Epithelial cell of esophagus (primary cell): ENCODE measurements at regions not wholly inside any gene's neighbourhood (a gene's known extent, or its start where the extent isn't known, plus 50 kb on each side); places are given as distances from the start of the nearest gene placed in this dataset.

ENCODE experiments used
- DNase-seq: peaks from one replicate; pipeline ENCODE4 v3.0.0; 2010; ENCODE audit warnings: low read depth
- H3K4me3 ChIP-seq: 2 replicates; pipeline ENCODE4 v1.5.1; 2011; ENCODE audit warnings: mild to moderate bottlenecking, low read length, control low read depth
- CTCF ChIP-seq: IDR thresholded peaks from 2 replicates; pipeline ENCODE4 v1.5.1; 2011; ENCODE audit warnings: low read depth, mild to moderate bottlenecking, low read length, control low read depth, inconsistent platforms; ENCODE audit not compliant: insufficient read depth; ENCODE audit errors: missing control alignments

GRCh38 chr5:61821561-61821960 lies 484.4 kb upstream of the KIF2A start:
- no peak for DNase-seq
- TF ChIP-seq CTCF = no peak

DNA sequence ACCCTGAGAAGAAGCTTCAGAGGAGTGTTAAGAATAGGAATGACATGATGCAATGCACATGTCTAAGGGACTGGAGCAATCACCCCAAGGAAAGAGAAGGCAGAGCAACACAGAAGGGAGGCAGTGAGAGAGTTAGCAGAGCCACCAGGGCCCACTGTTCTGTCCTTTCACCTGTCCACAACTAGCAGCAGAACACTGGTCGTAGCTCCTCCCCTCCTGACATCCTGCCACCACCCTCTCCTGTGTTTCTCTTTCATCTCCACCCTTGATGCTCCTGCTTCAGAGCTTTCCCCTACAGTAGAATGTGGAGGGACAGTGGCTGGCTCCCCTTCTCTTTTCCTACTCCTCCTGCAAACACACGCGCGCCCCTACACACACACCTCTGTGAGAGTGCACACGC lies 483.4 kb upstream of the KIF2A start:
- DNase-seq = no peak
- TF ChIP-seq CTCF = no peak
- no peak overlapping the region for H3K4me3 ChIP-seq

More at GRCh38 chr5:61821561-61821960, 484.4 kb upstream of the KIF2A start:
- H3K4me3 ChIP-seq = no peak overlapping the region

DNA sequence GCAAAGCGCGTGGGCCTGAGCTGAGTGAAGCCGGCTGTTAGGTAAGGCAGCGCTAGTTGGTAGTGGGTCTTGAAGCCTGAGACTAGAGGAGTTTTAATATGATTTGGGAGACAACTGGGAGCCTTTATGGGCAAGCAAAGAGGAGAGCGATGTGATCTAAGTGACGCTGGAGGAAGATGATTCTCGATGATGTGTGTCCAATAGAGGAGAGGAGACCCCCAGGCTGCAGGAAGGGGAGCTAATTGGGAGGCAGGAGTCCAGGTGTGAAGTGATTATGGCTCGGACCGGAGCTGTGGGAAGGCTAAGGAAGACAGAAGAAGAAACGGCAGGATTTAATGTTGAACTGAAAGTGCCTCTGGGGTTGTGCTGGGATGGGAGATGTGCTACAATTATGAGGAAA lies 482.9 kb upstream of the KIF2A start:
- TF ChIP-seq CTCF = no peak
- no peak for DNase-seq
- H3K4me3 ChIP-seq = no peak overlapping the region

- H3K4me3 ChIP-seq = no peak overlapping the region
- no peak for DNase-seq
- no peak for TF ChIP-seq CTCF
Measured at GRCh38 chr5:61823781-61824180, 482.2 kb upstream of the KIF2A start.

GRCh38 chr5:61824396-61824795 lies 481.6 kb upstream of the KIF2A start:
- H3K4me3 ChIP-seq = no peak overlapping the region
- TF ChIP-seq CTCF = no peak
- peak; percentile 52 for DNase-seq

DNA sequence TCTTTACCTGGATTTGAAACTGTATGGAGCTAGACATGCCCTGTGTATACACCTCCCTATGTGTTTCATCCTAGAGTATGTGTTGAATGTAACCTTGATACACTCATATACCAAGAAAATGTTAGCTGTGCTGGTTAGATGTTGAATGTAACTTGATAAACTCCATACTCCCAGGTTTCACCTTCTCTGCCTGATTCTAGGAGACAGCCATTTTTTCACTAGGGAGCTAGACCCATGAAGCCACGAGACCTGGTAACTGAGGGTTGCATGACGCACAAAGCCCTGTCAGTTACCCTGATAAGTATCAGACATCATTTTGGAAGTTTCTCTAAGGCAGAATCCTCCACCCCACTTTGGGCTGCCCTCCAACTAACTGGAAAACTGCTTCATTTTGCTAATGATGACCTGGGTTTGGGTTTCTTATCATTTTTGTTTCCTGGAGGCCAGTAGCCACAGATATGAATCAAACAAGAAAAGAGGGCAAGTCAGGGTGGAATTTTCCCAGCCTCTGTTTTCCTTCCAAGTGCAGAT lies 478.5 kb upstream of the KIF2A start:
- TF ChIP-seq CTCF = no peak
- no peak overlapping the region for H3K4me3 ChIP-seq
- DNase-seq = no peak

GRCh38 chr5:61828856-61829255 lies 477.1 kb upstream of the KIF2A start:
- no peak overlapping the region for H3K4me3 ChIP-seq
- no peak for DNase-seq
- no peak for TF ChIP-seq CTCF
